SU-DHL-6 (cell line): ENCODE measurements at regions not wholly inside any gene's neighbourhood (a gene's known extent, or its start where the extent isn't known, plus 50 kb on each side); places are given as distances from the start of the nearest gene placed in this dataset.

Experiments
- CTCF ChIP-seq: fragments of 200-600 bp; sonication (generic); IDR thresholded peaks from one replicate; pipeline ENCODE4 v1.5.1; 2017; ENCODE audit warnings: antibody characterized with exemption, mild to moderate bottlenecking, low read length, moderate library complexity; ENCODE audit not compliant: insufficient read depth, poor library complexity, severe bottlenecking
- EZH2phosphoT487 ChIP-seq: fragments of 200-600 bp; sonication (generic), shearing (Covaris generic); conservative IDR thresholded peaks from 2 replicates; pipeline ENCODE4 v1.6.1; 2018; ENCODE audit warnings: mild to moderate bottlenecking, antibody characterized with exemption, low read length, moderate library complexity, mixed read lengths

GRCh38 chr15:69513986-69514385 is 61.4 kb downstream of the RPLP1 start:
- TF ChIP-seq CTCF (no peak), EZH2phosphoT487 (no peak)
